ENCODE measurements at regions not wholly inside any gene's neighbourhood (a gene's known extent, or its start where the extent isn't known, plus 50 kb on each side); places are given as distances from the start of the nearest gene placed in this dataset.
"Not testable (repeated sequence)": the region's sequence is repeated elsewhere in the genome, so short reads cannot be mapped to it uniquely, and the experiment has no call there.

GRCh38 chr2:12434630-12435098 is 282.1 kb upstream of the TRIB2 start:
- DNase-seq (ENCODE audit: low spot score) (no peak), FAIRE-seq (no peak)

GRCh38 chr2:12435430-12436222 is 281.1 kb upstream of the TRIB2 start:
- FAIRE-seq = no peak

GRCh38 chr2:12436483-12436882 is 280.3 kb upstream of the TRIB2 start:
- DNase-seq (ENCODE audit: low spot score) (no peak), FAIRE-seq (no peak)

More at GRCh38 chr2:12435430-12436222, 281.1 kb upstream of the TRIB2 start:
- DNase-seq (ENCODE audit: low spot score) = no peak

- FAIRE-seq = no peak
- DNase-seq (ENCODE audit: low spot score) = no peak
These were observed 279.7 kb upstream of the TRIB2 start for GRCh38 chr2:12436935-12437561.

GRCh38 chr2:12440731-12441130 is 276.0 kb upstream of the TRIB2 start:
- DNase-seq (ENCODE audit: low spot score) (no peak), FAIRE-seq (no peak)

- DNase-seq (ENCODE audit: low spot score) (no peak), FAIRE-seq (no peak)
These were observed 274.8 kb upstream of the TRIB2 start for GRCh38 chr2:12441750-12442475.

GRCh38 chr2:12442476-12442847 is 274.3 kb upstream of the TRIB2 start:
- no peak for DNase-seq (ENCODE audit: low spot score)

GRCh38 chr2:12448846-12449505 is 267.8 kb upstream of the TRIB2 start:
- DNase-seq (ENCODE audit: low spot score) (no peak), FAIRE-seq (no peak)

More at GRCh38 chr2:12442476-12442847, 274.3 kb upstream of the TRIB2 start:
- no peak for FAIRE-seq

- FAIRE-seq (no peak), DNase-seq (ENCODE audit: low spot score) (no peak)
These were observed 265.0 kb upstream of the TRIB2 start for GRCh38 chr2:12451726-12452125.

- FAIRE-seq (no peak), DNase-seq (ENCODE audit: low spot score) (no peak)
These were observed 264.6 kb upstream of the TRIB2 start for GRCh38 chr2:12452185-12452584.

GRCh38 chr2:12453731-12454130 is 263.0 kb upstream of the TRIB2 start:
- DNase-seq (ENCODE audit: low spot score) (no peak), FAIRE-seq (no peak)

- FAIRE-seq (no peak), DNase-seq (ENCODE audit: low spot score) (no peak)
These were observed 261.1 kb upstream of the TRIB2 start for GRCh38 chr2:12455661-12456060.

- FAIRE-seq = no peak
- no peak for DNase-seq (ENCODE audit: low spot score)
These were observed 260.2 kb upstream of the TRIB2 start for GRCh38 chr2:12456293-12457106.

- FAIRE-seq = no peak
- no peak for DNase-seq (ENCODE audit: low spot score)
These were observed 258.9 kb upstream of the TRIB2 start for GRCh38 chr2:12457831-12458230.

- FAIRE-seq (no peak), DNase-seq (ENCODE audit: low spot score) (no peak)
These were observed 253.5 kb upstream of the TRIB2 start for GRCh38 chr2:12463189-12463588.

- FAIRE-seq (no peak), DNase-seq (ENCODE audit: low spot score) (no peak)
These were observed 251.1 kb upstream of the TRIB2 start for GRCh38 chr2:12465631-12466135.

GRCh38 chr2:12467303-12467702 is 249.4 kb upstream of the TRIB2 start:
- FAIRE-seq (no peak), DNase-seq (ENCODE audit: low spot score) (no peak)

GRCh38 chr2:12469141-12469561 is 247.6 kb upstream of the TRIB2 start:
- DNase-seq (ENCODE audit: low spot score) = no peak

GRCh38 chr2:12472265-12472664 is 244.5 kb upstream of the TRIB2 start:
- DNase-seq (ENCODE audit: low spot score); FAIRE-seq: not testable (repeated sequence)

More at GRCh38 chr2:12469141-12469561, 247.6 kb upstream of the TRIB2 start:
- FAIRE-seq = no peak

Data from RCC 7860 (cell line).